Upper lobe of right lung (tissue), 1 donor: ENCODE measurements at regions not wholly inside any gene's neighbourhood (a gene's known extent, or its start where the extent isn't known, plus 50 kb on each side); places are given as distances from the start of the nearest gene placed in this dataset.

Source experiments
- ATAC-seq: fragments of 200-7000 bp; cut with Tn5 transposase; one replicate; pipeline ENCODE4 v1.9.1; 2020; ENCODE audit warnings: mild to moderate bottlenecking, moderate library complexity
- DNase-seq: peaks from one replicate; pipeline ENCODE4 v3.0.0-alpha.2; 2020
- H3K27ac ChIP-seq: fragments of 200-600 bp; one replicate; pipeline ENCODE4 v1.8.0; 2022
- H3K27me3 ChIP-seq: fragments of 200-600 bp; one replicate; pipeline ENCODE4 v1.8.0; 2022; ENCODE audit warnings: mild to moderate bottlenecking
- H3K36me3 ChIP-seq: fragments of 200-600 bp; one replicate; pipeline ENCODE4 v1.8.0; 2022
- H3K4me1 ChIP-seq: fragments of 200-600 bp; one replicate; pipeline ENCODE4 v1.8.0; 2022
- H3K4me3 ChIP-seq: fragments of 200-600 bp; one replicate; pipeline ENCODE4 v1.8.0; 2022; ENCODE audit warnings: mild to moderate bottlenecking
- H3K9me3 ChIP-seq: fragments of 200-600 bp; one replicate; pipeline ENCODE4 v1.8.0; 2022
- intact Hi-C: fragments of 100-400 bp; cut with DNase I; formaldehyde crosslinking; loops from one replicate; pipeline ENCODE4 v1.11.0; 2022
- TF ChIP-seq, protein P1 (sequence below): fragments of 200-600 bp; IDR thresholded peaks from one replicate; pipeline ENCODE4 v1.8.0; 2022; ENCODE audit warnings: antibody characterized with exemption
- donor health status: DM: no; HTN: yes; CAD: no; lungs with severe emphysema.

GRCh38 chr5:38191693-38192092 lies 66.7 kb upstream of the EGFLAM start:
- ATAC-seq, result no peak
- intact Hi-C loops, result loop anchor here (10.0 kb wide), 1 partner anchor 357 kb away; no protein-coding TSS in a partner anchor
- no peaks in the 10 kb centered on the region for H3K9me3 ChIP-seq
- H3K4me1 ChIP-seq, result no peaks in the 10 kb centered on the region
- DNase-seq, result no peak
- TF ChIP-seq, protein P1, sequence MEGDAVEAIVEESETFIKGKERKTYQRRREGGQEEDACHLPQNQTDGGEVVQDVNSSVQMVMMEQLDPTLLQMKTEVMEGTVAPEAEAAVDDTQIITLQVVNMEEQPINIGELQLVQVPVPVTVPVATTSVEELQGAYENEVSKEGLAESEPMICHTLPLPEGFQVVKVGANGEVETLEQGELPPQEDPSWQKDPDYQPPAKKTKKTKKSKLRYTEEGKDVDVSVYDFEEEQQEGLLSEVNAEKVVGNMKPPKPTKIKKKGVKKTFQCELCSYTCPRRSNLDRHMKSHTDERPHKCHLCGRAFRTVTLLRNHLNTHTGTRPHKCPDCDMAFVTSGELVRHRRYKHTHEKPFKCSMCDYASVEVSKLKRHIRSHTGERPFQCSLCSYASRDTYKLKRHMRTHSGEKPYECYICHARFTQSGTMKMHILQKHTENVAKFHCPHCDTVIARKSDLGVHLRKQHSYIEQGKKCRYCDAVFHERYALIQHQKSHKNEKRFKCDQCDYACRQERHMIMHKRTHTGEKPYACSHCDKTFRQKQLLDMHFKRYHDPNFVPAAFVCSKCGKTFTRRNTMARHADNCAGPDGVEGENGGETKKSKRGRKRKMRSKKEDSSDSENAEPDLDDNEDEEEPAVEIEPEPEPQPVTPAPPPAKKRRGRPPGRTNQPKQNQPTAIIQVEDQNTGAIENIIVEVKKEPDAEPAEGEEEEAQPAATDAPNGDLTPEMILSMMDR, result no peak
- no peak overlapping the region for H3K27ac ChIP-seq
- H3K4me3 ChIP-seq, result no peak overlapping the region
- no peaks in the 10 kb centered on the region for H3K36me3 ChIP-seq
- H3K27me3 ChIP-seq, result peaks cover 19% of the 10 kb centered on the region

- Histone ChIP-seq H3K4me1 (no peaks in the 10 kb centered on the region), H3K9me3 (no peaks in the 10 kb centered on the region), H3K36me3 (no peaks in the 10 kb centered on the region), H3K27me3 (peaks cover 18% of the 10 kb centered on the region), H3K4me3 (no peak overlapping the region), H3K27ac (no peak overlapping the region)
- intact Hi-C loops, result loop anchor here (10.0 kb wide), 1 partner anchor 355 kb away; no protein-coding TSS in a partner anchor
- DNase-seq, result no peak
- no peak for ATAC-seq
- TF ChIP-seq, protein P1, result no peak
These were observed 68.2 kb upstream of the EGFLAM start for GRCh38 chr5:38190111-38190510.

- Histone ChIP-seq H3K9me3 (no peaks in the 10 kb centered on the region), H3K36me3 (no peaks in the 10 kb centered on the region), H3K27ac (no peak overlapping the region), H3K27me3 (peaks cover 13% of the 10 kb centered on the region), H3K4me3 (no peak overlapping the region), H3K4me1 (no peaks in the 10 kb centered on the region)
- DNase-seq, result no peak
- no peak for ATAC-seq
- TF ChIP-seq, protein P1, result no peak
- intact Hi-C loops, result no loop called here
These were observed 69.3 kb upstream of the EGFLAM start for GRCh38 chr5:38189081-38189504.

DNA sequence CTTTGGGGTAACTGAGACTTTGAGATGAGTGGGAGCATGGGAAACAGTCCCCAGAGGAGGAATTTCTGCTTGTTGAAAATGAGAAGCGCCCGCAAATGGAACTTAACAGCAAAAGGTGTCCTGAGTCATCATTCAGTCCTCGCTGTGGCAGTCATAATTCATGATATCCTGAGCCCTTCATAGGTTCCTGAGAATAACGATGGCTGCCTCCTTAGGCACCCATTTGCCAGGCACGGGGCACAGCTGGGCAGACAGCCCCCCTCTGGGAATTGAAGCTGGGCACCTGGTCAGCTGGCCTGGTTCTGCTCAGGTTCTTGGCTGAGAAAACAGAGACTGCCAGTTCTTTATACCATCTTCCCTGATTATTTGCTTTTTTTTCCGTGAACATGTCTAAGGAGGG lies 69.8 kb upstream of the EGFLAM start:
- intact Hi-C loops, result no loop called here
- peaks cover 8% of the 10 kb centered on the region for H3K27me3 ChIP-seq
- H3K9me3 ChIP-seq, result no peaks in the 10 kb centered on the region
- H3K4me3 ChIP-seq, result no peak overlapping the region
- ATAC-seq (no peak), DNase-seq (no peak)
- H3K27ac ChIP-seq, result no peak overlapping the region
- H3K4me1 ChIP-seq, result no peaks in the 10 kb centered on the region
- TF ChIP-seq, protein P1, result no peak
- H3K36me3 ChIP-seq, result no peaks in the 10 kb centered on the region

DNA sequence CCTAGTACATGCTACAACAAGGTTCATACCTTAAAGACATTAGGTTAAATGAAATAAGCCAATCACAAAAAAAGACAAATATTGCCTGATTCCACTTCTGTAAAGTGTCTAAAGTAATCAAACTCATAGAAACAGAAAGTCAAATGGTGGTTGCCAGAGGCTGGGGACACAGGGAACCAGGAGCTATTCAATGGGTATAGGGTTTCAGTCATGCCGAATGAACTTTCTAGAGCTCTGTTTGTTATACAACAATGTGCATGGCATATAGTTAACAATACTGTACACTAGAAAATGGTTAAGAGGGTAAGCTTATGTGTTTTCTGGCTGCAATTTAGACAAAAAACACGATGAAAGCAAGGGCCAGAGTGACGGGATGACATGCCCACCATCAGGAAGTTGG lies 70.8 kb upstream of the EGFLAM start:
- TF ChIP-seq, protein P1, result no peak
- intact Hi-C loops, result no loop called here
- ATAC-seq, result no peak

GRCh38 chr5:38184627-38185026 lies 73.7 kb upstream of the EGFLAM start:
- ATAC-seq, result no peak
- H3K4me3 ChIP-seq, result no peak overlapping the region
- DNase-seq, result no peak
- no peaks in the 10 kb centered on the region for H3K4me1 ChIP-seq
- no peaks in the 10 kb centered on the region for H3K36me3 ChIP-seq
- H3K9me3 ChIP-seq, result no peaks in the 10 kb centered on the region
- intact Hi-C loops, result no loop called here
- TF ChIP-seq, protein P1, result no peak
- no peak overlapping the region for H3K27ac ChIP-seq
- H3K27me3 ChIP-seq, result peaks cover 4% of the 10 kb centered on the region

More for the DNA sequence above, 70.8 kb upstream of the EGFLAM start:
- H3K4me1 ChIP-seq, result no peaks in the 10 kb centered on the region
- DNase-seq, result no peak
- no peaks in the 10 kb centered on the region for H3K9me3 ChIP-seq
- H3K36me3 ChIP-seq, result no peaks in the 10 kb centered on the region
- no peak overlapping the region for H3K4me3 ChIP-seq
- H3K27me3 ChIP-seq, result peaks cover 4% of the 10 kb centered on the region
- H3K27ac ChIP-seq, result no peak overlapping the region
